ENCODE measurements at regions not wholly inside any gene's neighbourhood (a gene's known extent, or its start where the extent isn't known, plus 50 kb on each side); places are given as distances from the start of the nearest gene placed in this dataset.

- TF ChIP-seq CTCF (IDR thresholded peaks at IDR 0.05) (no peak), POLR2A (IDR thresholded peaks at IDR 0.05) (no peak)
Measured at GRCh38 chr21:18170829-18171228, 73.8 kb upstream of the CHODL start.
